ENCODE measurements at regions not wholly inside any gene's neighbourhood (a gene's known extent, or its start where the extent isn't known, plus 50 kb on each side); places are given as distances from the start of the nearest gene placed in this dataset.

GRCh38 chr2:153626676-153627075 is 148.1 kb upstream of the RPRM start:
- no peaks in the 10 kb centered on the region for H3K4me1 ChIP-seq (ENCODE audit: insufficient read depth)
- WGBS, 3 donors, result 40 to 61% (median 43%) methylated on average over 2 of the region's 2 CpGs
- no peaks in the 10 kb centered on the region for H3K27me3 ChIP-seq
- DNase-seq, result no peak
- no peaks in the 10 kb centered on the region for H3K36me3 ChIP-seq
- intact Hi-C loops (cut with DNase I), result no loop called here
- H3K9me3 ChIP-seq, result no peaks in the 10 kb centered on the region
- TF ChIP-seq CTCF (IDR thresholded peaks at IDR 0.05) (no peak), EP300 (IDR thresholded peaks at IDR 0.05) (no peak), POLR2A (IDR thresholded peaks at IDR 0.05) (no peak)
- no peak overlapping the region for H3K4me3 ChIP-seq
- no peak overlapping the region for H3K27ac ChIP-seq

- H3K9me3 ChIP-seq, result no peaks in the 10 kb centered on the region
- no peak overlapping the region for H3K27ac ChIP-seq
- H3K4me3 ChIP-seq, result no peak overlapping the region
- H3K36me3 ChIP-seq, result no peaks in the 10 kb centered on the region
- intact Hi-C loops (cut with DNase I), result no loop called here
- TF ChIP-seq EP300 (IDR thresholded peaks at IDR 0.05), result no peak
- no peak for TF ChIP-seq CTCF (IDR thresholded peaks at IDR 0.05)
- no peak for TF ChIP-seq POLR2A (IDR thresholded peaks at IDR 0.05)
- no peak for DNase-seq
- no peaks in the 10 kb centered on the region for H3K4me1 ChIP-seq (ENCODE audit: insufficient read depth)
- WGBS, 3 donors, result 4 to 17% (median 5%) methylated on average over 2 of the region's 2 CpGs
- no peaks in the 10 kb centered on the region for H3K27me3 ChIP-seq
Measured at GRCh38 chr2:153635494-153635893, 156.9 kb upstream of the RPRM start.

- Histone ChIP-seq H3K36me3 (no peaks in the 10 kb centered on the region), H3K4me1 (ENCODE audit: insufficient read depth) (no peaks in the 10 kb centered on the region), H3K27ac (no peak overlapping the region), H3K27me3 (no peaks in the 10 kb centered on the region), H3K9me3 (no peaks in the 10 kb centered on the region), H3K4me3 (no peak overlapping the region)
- WGBS, 3 donors, result 75 to 81% (median 80%) methylated on average over 2 of the region's 2 CpGs
- intact Hi-C loops (cut with DNase I), result no loop called here
- DNase-seq, result no peak
- TF ChIP-seq POLR2A (IDR thresholded peaks at IDR 0.05) (no peak), EP300 (IDR thresholded peaks at IDR 0.05) (no peak), CTCF (IDR thresholded peaks at IDR 0.05) (no peak)
Measured at GRCh38 chr2:153641046-153641445, 162.5 kb upstream of the RPRM start.

GRCh38 chr2:153644955-153645354 is 166.4 kb upstream of the RPRM start:
- 75 to 78% (median 78%) methylated on average over 5 of the region's 5 CpGs for WGBS, 3 donors
- intact Hi-C loops (cut with DNase I), result no loop called here

More at GRCh38 chr2:153644955-153645354, 166.4 kb upstream of the RPRM start:
- Histone ChIP-seq H3K36me3 (no peaks in the 10 kb centered on the region), H3K9me3 (no peaks in the 10 kb centered on the region), H3K4me1 (ENCODE audit: insufficient read depth) (no peaks in the 10 kb centered on the region), H3K4me3 (no peak overlapping the region), H3K27me3 (no peaks in the 10 kb centered on the region), H3K27ac (no peak overlapping the region)
- DNase-seq, result no peak
- no peak for TF ChIP-seq CTCF (IDR thresholded peaks at IDR 0.05)
- no peak for TF ChIP-seq POLR2A (IDR thresholded peaks at IDR 0.05)
- TF ChIP-seq EP300 (IDR thresholded peaks at IDR 0.05), result no peak
